ENCODE measurements at regions not wholly inside any gene's neighbourhood (a gene's known extent, or its start where the extent isn't known, plus 50 kb on each side); places are given as distances from the start of the nearest gene placed in this dataset.
"Not testable (repeated sequence)": the region's sequence is repeated elsewhere in the genome, so short reads cannot be mapped to it uniquely, and the experiment has no call there.

- DNase-seq, result no peak
Observed at GRCh38 chr9:80501635-80502034, 929.9 kb downstream of the TLE4 start.

- no peak for DNase-seq
Observed at GRCh38 chr9:80500300-80500699, 928.5 kb downstream of the TLE4 start.

- DNase-seq, result no peak
Observed at GRCh38 chr9:80498001-80498555, 926.3 kb downstream of the TLE4 start.

- DNase-seq, result no peak
Observed at GRCh38 chr9:80496901-80497556, 925.3 kb downstream of the TLE4 start.

DNA sequence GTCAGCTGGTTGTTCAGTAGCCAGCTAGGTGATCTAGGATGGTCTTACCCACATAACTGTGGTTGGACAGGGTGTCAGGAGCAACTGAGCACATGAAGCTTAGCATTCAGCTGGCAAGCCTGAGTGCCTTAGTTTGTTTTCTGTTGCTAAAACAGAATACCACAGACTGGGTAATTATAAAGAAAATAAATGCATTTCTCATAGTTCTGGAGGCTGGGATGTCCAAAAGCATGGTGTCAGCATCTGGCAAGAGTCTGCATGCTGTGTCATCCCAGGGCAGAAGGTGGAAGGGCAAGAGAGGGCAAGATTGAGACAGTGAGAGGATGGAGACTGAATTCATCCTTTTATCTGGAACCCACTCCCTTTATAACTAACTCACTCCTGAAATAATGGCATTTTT is 921.5 kb downstream of the TLE4 start:
- DNase-seq, result no peak

- DNase-seq, result no peak
Observed at GRCh38 chr9:80492221-80492620, 920.5 kb downstream of the TLE4 start.

GRCh38 chr9:80491086-80491696 is 919.4 kb downstream of the TLE4 start:
- DNase-seq, result no peak

GRCh38 chr9:80489329-80489728 is 917.6 kb downstream of the TLE4 start:
- DNase-seq, result no peak

DNA sequence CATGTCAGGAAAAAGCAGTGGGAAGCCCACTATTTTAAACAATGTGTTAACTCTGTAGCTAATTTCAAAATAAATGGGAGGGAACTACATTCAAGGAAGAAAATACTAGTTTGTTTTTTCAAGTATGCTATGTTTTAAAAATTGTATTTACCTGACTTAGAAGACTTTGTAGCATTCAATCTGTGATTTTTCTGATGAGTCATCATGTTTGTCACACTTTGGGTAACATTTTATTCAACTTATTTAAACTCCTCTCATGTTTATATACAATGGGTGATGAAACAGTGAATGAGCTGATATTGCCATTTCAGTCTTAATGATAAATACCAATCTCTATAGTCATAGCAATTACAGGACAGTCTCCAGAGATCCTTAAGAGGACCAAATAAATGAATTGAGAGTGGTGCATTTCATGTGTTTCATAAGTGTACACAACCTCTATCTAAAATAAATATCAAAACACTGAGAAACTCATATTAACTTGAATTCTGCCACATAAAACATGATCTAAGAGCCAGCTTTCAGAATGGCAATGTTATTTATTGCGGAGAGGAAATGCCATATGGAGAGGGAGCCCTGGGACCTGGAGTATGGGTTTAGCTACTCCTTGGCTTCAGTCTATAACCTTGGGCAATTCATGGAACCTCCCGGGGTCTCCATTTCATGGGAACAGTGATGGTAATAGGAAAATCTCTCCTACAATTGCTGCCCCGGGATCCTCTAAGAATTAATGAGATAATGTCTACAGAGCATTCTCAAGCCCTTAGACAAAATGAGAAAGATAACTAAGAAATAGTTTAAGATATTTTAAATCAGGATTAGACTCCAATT is 913.9 kb downstream of the TLE4 start:
- DNase-seq, result no peak

DNA sequence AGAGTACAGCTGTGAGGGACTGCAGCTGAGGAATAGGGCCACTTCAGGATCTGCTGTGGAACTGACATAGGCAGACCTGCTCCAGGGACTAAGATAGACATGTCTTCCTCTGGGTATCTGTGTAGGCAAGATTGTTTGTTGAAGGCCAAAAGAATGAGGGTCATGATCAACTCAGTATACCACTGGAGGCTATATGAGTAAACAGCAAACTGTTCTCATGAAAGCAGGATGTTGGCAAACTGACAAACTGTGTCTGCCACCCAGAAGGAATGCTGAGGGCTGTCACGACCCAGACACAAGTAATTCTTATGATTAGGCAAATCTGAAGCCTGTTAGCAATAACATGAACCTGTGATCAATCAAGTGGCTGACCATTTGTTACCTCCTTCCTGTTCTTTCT is 910.5 kb downstream of the TLE4 start:
- not testable (repeated sequence) for DNase-seq

DNA sequence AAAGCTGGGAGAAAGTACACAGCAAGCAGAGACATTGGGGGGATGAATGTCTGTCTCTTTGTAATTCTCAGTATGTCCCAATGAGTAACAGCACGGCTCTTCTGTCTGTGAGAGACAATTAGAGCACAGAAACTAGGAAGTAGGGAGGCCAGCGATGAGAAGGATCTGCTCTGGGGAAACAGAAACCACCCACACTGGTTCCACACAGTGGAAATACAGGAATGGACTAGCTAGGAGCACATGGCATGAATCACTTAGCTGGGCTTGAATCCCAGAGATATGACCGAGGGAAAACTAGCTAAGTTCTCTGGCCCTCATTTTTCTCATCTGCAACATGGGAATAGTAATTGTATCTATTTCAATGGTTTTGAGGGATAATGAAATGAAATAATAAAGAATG is 895.9 kb downstream of the TLE4 start:
- DNase-seq, result no peak

DNA sequence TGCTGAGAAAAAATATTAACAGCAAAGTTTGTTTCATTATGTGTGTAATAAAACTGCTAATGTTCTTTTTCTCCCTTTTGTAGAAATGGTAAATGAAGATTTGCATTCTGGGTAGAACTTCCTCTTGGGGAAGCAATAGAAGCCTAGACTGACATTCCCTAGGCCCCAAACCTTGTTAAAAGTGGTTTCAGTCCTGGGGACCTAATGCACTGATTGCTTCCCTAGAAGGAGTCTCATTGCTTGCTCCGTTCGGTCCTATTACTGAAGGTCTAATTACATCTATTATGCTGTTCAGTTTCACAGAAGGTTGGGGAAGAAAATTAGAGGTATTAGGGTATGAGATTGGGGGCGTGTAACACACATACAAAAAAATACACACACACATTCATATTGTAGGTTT is 893.8 kb downstream of the TLE4 start:
- no peak for DNase-seq

- DNase-seq, result no peak
Observed at GRCh38 chr9:80449513-80449912, 877.7 kb downstream of the TLE4 start.

GRCh38 chr9:80448996-80449395 is 877.2 kb downstream of the TLE4 start:
- no peak for DNase-seq

- no peak for DNase-seq
Observed at GRCh38 chr9:80447876-80448275, 876.1 kb downstream of the TLE4 start.

DNA sequence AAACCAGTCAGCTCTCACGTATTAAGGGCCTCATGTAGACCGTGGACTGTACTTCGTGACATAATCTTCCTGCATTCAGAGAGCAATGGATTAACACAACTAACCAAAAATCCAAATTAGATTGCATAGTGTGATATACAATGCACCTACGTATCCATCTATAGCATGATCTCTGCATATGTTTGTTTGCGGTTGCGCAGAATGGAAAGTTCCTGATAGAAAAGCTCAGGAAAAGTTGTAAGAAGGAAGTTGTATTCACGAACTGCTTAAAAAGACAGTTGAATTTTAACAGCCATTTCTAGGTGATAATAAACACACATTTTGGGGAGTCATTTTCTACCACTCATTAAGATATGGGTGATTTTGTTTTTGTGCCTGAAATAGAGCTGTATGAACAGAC is 869.0 kb downstream of the TLE4 start:
- no peak for DNase-seq

DNA sequence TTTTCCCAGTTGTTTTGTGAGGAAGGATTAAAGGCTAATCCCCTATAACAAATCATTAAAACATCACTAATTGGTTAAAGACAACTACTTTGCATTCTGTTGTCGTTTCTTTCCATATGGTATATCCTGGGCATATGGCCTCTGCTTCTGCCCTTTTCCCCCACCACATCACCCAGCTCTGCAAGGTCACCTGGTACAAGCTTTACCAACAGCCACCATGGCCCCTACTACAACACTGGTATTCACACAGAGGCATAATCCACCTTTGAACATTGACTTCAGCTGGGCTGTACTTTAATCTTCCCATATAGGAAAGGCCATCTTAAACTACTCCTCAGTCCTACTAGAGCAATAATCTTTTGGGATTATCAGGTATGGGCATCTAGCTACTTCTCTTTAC is 866.1 kb downstream of the TLE4 start:
- no peak for DNase-seq

GRCh38 chr9:80437091-80437640 is 865.4 kb downstream of the TLE4 start:
- no peak for DNase-seq

DNA sequence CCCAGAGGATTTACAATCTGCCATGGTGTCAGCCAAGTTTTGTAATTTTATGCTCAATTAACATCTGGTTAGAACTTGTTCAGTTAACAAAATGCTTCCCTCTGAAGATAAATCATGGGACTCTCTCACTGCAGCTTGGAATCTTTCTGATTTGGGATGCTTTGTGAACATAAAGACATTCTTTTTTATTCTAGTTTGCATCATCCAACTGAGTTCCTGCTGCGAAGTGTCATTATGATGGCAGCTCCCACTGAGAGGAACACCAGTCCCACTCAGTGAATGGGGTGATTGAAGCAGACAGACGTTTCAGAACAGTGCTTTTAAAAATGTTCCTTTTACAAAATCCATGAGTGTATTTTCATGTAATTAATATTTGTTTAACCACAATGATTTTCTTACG is 863.8 kb downstream of the TLE4 start:
- no peak for DNase-seq

GRCh38 chr9:80426992-80427391 is 855.2 kb downstream of the TLE4 start:
- DNase-seq, result no peak

DNA sequence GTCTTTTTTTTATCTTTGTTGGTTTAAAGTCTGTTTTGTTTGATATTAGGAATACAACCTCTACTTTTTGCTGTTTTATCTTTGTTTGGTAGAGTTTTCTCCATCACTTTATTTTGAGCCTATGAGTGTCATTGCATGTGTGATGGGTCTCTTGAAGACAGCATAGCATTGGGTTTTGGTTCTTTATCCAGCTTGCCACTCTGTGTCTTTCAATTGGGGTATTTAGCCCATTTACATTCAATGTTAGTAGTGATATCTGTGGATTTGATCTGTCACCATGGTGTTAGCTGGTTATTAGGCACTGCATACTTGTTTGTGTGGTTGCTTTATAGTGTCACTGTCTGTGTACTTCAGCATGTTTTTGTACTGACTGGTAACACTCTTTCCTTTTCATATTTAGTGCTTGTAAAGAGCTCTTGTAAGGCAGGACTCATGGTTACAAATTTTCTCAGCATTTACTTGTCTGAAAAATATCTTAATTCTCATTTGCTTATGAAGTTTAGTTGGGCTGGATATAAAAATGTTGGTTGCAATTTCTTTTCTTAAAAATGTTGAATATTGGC is 845.5 kb downstream of the TLE4 start:
- DNase-seq, result no peak

DNA sequence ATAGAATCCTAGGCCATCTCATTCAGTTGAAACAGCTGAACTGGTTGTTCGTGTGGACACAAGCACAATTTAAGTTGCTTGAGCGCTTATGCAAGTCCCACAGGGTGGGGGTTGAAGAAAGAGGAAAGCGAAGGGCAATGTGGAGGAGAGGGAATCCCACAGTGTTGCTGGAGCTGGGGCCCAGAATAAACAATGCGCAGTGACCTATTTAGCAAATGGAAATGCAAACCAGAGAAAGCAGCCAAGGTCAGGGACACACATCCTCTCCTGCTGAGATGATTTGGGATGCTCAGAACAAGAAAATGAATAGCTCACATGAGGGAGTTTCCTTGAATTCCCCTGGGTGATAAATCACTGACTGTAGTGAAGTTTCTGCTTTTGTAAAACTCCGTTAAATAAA is 838.3 kb downstream of the TLE4 start:
- DNase-seq, result no peak

GRCh38 chr9:80407220-80407619 is 835.5 kb downstream of the TLE4 start:
- DNase-seq, result no peak

All from activated effector memory CD4-positive, alpha-beta T cell treated with anti-CD3 and anti-CD28 coated beads, Interleukin-2, amount 50 U/mL, for 16 hours (primary cell).